Stimulated activated CD4-positive, alpha-beta T cell treated with anti-CD3 and anti-CD28 coated beads, Interleukin-15, amount 100 ng/mL, for 48 hours (primary cell): ENCODE measurements at regions not wholly inside any gene's neighbourhood (a gene's known extent, or its start where the extent isn't known, plus 50 kb on each side); places are given as distances from the start of the nearest gene placed in this dataset.
"Not testable (repeated sequence)": the region's sequence is repeated elsewhere in the genome, so short reads cannot be mapped to it uniquely, and the experiment has no call there.

Experiments used
- DNase-seq, 2 donors: peaks; one replicate each; pipeline ENCODE4 v3.0.0-alpha.2; 2020; ENCODE audit warnings: low read depth in 2 of 2

DNA sequence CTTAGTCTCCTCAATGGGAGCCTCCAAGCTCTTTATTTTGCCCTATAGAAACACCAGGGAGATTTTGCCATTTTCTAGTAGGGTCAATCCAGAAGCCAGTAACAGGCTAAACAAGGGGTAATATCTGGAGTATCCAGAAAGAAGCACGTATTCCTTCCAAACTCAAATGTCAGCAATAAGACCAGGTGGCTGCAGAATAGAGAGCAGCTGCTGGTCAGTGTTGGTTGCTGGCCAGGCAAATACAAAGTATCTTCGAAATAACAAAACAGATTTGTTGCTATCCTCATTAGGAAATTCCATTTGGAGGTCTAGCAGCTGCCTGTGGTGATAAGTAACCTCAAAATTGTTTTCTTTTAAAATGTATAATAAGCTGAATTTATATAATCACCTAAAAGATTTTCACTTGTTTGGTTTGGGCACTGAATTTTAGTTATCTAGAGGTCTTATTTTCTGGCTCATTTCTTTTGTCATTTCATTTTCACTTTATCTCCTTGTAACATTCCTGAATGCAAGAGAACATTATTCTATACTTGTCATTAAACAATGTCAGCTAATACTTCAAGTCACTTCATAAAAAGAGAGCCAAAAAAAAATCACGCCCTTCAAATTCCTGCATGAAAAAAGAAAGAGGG lies 320.6 kb downstream of the DTHD1 start:
- no peak for DNase-seq

DNA sequence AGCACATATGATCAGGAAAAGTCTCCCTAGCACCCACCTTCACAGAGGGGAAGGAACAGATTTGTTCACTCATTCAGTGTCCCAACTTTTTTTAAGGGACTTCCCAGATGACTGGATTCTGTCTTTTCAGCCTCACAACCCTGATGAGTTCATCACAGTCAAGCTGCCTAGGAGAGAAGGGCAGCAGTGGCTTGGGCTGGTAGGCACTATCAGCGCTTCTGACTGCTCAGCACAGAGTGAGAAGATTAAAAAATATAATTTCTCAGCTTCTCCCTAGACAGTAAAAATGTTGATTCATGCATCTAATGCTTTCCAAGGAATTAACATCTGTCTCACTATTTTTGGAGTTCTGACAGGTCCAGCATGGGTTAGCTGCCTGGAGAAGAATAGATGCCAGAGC lies 328.2 kb downstream of the DTHD1 start:
- no peak for DNase-seq

DNA sequence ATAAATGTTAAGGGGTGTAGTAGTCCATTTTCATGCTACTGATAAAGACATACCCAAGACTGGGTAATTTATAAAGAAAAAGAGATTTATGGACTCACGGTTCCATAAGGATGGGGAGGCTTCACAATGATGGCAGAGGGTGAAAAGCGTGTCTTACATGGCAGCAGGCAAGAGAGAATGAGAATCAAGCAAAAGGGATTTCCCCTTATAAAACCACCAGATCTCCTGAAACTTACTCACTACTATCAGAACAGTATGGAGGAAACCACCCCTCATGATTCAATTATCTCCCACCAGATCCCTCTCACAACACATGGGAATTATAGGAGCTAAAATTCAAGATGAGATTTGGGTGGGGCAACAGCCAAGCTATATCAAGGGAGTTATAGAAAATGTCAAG lies 329.2 kb downstream of the DTHD1 start:
- DNase-seq = no peak

DNA sequence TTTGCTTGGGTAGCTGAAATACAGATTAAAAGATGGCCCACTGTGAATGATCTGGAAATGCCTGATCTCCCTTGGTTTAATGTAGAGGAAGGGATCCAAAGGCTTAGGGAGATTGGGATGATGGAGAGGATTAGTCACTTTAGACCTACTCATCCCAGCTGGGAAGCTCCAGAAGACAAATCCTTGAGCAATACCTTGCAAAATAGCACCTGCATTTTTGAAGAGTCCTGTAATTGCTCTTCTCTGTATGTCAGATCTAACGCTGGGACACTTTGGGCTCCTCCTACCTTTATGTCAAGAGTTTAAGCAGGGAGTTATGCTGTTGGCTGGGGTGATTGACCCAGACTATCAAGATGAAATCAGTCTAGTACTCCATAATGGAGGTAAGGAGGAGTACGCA lies 331.7 kb downstream of the DTHD1 start:
- DNase-seq = not testable (repeated sequence)

DNA sequence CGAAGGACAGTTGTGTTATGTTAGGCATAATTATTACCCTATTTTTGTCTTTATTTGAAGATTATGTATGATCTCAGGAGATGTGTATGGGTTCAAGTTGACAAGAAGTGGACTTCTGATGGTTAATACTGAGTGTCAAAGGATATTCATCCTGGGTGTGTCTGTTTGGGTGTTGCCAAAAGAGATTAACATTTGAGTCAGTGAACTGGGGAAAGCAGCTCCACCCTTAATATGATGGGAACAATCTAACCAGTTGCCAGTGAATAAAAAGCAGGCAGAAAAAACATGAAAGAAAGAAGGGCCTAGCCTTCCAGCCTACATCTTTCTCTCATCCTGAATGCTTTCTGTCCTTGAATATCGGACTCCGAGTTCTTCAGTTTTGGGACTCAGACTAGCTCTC lies 332.6 kb downstream of the DTHD1 start:
- DNase-seq = no peak

DNA sequence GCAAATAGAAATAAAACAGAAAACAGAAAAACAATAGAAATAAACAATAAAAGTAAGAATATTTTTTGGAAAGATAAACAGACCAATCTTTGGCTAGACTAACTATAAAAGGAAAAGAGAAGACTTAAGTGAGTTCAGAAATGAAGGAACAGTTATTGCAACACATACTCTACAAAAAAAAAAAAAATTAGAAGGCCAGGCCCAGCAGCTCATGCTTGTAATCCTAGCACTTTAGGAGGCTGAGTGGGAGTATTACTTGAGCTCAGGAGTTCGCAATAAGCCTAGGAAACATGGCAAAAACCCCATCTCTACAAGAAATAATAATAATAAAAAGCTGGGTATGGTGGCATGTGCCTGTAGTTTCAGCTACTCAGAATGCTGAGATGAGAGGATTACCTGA lies 336.7 kb downstream of the DTHD1 start:
- no peak for DNase-seq

DNA sequence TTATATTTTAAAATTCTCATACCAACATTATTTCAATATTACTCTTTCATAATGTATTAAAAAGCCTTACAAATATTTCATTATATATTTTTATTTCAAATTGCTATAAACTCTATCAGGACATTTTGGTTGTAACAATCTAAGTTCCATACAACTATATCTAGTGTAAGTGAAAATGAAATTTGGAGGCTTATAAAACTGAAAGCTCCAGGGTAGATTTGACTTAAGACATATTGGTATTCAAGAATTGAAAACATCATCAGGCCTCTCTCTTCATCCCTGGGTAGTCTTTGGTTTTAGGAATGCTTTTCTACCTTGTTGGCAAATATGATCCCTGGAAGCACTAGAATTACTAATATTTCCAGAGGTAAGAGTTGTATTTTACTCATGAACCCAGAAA lies 342.6 kb downstream of the DTHD1 start:
- no peak for DNase-seq

DNA sequence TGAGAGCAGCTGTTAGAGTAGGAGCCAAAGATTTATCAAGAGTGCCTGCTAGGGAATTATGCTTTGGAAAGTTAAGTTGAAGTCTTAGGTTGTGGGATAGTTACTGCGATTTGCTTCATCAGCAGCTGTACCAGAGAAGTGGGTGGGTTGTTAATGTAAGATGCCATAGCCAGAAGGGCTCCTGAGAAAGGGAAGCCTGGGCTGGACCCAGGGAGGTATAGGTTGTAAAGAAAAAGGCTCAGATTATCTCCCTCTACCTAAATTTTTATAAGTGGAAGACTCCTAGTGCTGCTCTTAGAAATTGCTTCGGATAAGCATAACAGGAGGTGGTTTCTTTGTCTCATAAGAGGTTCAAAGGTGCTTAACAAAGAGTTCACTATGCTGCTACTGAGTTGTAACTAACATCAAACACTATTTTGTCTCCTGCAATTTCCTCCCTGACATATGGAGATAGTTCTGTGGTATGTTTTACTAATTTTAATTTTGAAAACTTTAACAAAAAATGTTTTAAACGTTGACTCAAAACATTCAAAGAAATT lies 356.9 kb downstream of the DTHD1 start:
- no peak for DNase-seq

DNA sequence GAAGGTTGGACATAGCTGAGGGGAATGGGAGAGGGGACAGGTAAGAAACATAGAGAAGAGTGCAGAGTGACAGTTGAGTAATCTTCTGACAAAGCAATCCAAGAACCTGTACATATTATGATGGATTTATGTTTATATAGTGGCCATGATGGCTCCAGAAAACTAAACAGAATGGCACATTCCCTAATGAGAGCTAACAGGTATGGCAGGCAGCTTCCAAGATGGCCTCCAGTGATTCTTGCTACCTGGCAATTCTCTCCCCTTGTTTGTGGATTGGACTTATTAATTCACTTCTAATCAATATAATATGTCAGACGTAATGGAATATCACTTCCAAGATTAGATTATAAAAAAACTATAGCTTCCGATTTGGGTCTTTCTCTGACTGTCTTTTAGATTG lies 359.5 kb downstream of the DTHD1 start:
- no peak for DNase-seq

DNA sequence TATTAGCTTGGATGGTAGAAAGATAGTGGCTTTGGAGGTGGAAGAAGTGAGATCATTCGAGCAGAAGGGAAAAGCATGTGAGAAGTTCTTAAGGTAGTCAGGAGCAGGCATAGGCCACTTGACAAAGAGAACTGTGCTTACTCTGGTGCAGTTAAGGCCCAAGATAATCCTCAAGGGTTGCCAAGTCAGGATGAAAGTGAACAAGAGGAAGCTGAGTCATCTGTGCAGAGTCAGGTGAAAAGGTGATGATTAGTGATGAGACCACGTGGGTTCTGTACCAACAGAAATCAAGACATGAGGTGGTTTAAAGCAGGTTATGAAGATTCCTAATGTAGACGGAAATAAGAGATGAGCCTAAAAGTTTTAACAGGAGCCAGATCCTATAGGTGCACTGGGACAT lies 369.8 kb downstream of the DTHD1 start:
- DNase-seq = no peak

DNA sequence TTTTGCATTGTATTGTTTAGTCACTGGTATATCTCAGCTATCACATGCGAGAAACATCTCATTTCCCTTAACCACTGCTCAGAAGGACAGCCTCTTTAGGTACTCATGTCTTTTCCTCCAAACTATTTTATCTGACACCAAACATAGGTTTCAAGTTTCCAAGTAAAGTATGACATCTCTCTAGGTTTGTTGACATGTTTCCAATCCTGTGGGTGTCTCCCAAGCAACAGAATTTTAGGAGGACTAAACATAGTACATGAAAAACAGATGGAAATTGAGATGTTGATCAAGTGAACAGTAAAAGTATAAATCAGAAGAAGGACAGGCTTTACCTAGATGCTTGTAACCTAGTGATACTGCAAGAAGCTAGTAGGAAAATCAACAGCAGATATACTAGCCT lies 371.4 kb downstream of the DTHD1 start:
- no peak for DNase-seq

DNA sequence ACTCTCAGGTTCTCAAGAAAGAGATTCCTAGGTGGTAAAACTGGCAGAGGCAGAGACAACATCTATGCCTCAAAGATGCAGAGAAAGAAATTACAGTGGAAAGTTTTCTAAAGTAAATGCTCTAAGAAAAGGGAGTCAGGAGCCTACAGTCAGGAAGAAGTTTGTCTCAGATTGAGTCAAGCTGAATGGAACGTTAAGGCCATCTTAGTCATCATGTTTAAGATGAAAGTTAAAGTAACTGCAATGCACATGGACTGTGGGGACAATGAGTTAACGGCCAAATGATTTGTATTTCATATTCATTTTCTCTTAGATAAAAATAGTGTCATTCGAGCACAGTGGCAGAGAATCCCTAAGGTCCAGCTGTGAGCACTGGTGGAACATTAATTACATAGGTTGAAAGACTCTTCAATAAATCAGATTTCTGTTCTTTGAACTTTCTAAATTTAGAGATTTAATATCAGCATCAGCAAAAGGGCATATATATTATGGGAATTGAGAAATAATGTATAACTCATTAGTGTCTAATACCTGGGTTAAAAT lies 384.6 kb downstream of the DTHD1 start:
- no peak for DNase-seq

DNA sequence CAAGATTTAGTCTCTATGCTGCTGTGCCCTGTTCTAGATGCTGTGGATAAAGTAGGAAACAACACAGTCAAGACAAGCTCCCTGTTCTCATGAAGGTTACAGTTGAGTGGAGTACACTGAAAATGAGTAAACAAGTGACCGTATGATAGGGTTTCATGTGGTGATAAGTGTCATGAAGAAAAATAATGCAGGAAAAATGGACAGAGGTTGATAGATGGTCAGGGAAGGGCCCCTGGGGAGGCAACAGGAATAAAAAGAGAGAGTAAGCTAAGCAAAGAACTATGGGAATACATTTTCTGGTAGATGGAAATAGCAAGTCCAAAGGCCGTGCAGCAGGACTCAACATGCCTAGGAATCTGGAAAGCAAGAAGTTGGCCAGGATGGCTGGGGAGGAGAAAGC lies 394.0 kb downstream of the DTHD1 start:
- DNase-seq = no peak

DNA sequence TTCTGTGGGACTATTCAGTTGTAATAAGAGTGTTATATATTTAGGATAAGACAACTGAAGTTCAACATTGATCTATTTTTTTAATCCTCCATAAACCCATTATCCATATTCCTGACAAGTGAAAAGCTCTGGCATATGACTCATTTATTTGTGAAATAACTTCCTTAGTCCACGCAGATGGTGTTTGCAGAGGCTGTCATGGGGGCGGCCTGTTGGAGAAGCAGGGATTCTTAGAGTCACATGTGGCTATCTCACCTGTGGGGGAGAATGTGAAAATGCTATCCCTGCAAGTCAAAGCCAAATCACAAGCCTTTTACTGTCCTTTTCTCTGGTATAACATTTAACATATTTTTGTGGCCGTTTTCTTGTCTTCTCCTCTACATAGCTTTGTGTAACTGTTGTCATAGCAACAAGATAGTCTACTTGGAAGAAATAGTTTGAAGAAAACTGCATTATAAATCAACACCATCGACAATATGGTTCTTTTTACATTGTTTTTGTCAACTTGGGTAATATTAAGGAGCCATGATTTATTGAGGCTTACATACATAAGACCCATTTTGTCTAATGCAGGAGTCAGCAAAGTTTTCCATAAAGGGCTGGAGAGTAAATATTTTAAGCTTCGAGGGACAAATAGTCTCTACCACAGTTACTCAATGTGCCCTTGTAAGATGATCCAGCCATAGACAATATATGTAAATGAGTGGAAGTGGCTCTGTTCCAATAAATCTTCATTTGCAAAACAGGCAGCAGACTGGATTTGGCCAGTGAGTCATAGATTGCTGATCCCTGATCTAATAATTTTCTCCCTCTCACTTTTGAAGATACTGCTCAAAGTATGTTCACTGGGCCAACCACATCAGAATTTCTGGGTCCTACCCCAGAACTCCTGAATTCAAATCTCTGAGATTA lies 395.0 kb downstream of the DTHD1 start:
- no peak for DNase-seq

DNA sequence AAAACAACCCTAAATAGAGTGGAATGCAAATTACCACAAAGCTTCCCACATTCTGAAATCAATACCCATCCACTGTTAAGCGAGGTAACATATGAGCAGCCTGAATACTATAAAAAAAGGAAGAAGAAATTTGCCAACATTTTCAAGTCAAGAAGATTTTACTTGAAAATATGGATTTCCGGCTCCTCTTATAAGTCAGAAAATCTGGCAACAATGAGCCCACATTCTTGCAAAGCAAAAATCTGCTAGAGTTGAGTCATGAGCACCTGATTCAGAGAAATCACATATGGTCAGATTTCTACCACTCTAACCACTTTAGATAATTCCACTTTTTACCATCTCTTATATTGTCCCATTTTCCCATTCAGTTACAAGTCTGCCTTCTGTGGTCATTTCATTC lies 395.7 kb downstream of the DTHD1 start:
- DNase-seq = no peak

DNA sequence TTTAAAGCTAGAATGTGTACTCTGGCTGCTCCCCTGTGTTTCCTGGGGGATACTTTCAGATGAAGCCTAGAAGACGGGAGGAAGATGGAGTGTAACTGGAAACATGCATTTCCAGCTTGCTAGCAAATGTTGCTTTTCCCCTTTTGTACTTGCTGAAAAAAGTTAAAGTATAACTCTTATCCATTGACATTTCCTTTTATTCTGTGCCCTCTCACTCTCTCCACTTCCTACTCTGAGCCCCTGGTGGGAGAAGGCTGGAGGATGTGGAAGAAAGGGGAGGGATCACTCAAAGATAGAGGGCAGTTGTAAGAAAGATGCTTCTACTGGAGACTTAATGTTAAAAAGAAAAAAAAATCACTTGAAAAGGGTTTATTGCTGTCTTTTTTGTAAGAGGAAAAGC lies 396.5 kb downstream of the DTHD1 start:
- DNase-seq = no peak

DNA sequence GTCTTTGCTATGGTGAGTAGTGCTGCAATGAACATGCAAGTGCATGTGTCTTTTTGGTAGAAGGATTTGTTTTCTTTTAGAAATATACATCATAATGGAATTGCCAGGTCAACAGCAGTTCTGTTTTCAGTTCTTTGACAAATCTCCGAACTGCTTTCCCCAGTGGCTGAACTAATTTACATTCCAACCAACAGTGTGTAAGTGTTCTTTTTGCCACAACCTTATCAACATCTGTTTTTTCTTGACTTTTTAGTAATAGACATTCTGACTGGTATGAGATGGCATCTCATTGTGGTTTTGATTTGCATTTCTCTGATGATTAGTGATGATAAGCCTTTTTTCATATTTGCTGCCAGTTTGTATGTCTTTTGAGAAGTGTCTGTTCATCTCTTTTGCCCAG lies 406.3 kb downstream of the DTHD1 start:
- no peak for DNase-seq

DNA sequence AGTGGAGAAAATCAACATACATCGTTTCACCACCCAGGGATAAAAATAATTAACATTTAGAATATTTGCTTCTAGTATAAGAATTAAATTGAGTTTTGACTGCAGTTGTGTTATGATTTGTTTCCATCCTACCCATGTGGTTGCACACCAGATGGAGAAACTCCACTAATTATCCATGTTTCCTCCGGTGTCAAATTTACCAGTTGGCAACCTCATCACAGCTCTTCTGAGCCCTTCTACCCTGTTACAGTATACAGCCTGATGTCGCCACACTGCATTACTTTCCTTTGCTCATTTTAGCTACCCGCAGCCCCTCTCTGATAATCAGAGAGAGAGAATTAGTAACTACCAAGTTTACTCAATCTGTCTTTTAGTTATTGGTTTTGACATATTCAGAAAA lies 411.2 kb downstream of the DTHD1 start:
- DNase-seq = no peak

DNA sequence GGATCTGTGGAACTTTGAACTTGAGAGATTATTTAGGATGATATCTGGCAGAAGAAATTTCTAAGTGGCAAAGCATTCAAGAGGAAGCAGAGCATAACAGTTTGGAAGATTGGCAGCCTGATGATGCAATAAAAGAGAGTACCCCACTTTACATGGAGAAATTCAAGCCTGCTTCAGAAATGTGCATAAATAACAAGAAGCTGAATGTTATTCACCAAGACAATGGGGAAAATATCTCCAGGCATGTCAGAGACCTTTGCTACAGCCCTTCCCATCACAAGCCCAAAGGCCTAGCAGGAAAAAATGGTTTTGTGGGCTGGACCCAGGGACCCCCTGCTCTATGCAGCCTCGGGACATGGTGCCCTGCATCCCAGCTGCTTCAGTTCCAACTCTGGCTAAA lies 420.8 kb downstream of the DTHD1 start:
- no peak for DNase-seq

DNA sequence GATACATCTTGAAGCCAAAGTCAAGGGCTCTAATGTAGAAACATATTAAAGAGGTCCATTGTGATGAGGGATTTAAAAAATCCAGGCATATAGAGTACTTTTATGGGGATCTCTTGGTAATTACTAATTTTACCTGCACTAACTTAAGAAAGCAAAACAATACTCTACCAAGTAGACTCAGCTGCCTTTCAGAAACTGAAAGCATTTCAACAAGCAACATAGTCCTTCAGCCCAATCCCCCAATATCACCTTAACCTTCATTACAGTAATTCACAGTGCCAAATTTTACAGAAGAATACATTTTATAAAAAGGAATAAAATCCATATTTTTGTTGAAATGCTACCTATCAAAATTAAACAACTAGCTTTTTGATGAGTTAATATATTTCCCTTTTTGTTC lies 422.9 kb downstream of the DTHD1 start:
- no peak for DNase-seq

DNA sequence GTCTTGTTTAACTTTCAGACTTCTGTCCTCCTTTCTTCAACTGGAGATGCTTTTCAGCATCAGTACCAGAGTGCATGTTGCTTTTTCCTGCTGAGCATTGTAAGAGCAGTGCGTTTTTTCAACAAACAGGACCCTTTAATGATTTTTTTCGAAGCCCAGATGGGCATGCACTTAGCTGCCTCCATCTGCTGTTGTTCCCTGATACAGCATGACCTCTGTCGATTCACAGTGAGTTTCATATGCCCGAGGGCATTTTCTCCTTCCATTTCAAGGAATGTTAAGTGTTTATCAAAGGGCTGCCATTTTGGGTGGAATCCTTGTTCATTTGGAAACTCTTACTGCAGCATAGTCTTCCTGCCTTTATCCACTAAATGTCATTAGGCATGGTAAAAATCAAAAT lies 428.6 kb downstream of the DTHD1 start:
- DNase-seq = no peak

DNA sequence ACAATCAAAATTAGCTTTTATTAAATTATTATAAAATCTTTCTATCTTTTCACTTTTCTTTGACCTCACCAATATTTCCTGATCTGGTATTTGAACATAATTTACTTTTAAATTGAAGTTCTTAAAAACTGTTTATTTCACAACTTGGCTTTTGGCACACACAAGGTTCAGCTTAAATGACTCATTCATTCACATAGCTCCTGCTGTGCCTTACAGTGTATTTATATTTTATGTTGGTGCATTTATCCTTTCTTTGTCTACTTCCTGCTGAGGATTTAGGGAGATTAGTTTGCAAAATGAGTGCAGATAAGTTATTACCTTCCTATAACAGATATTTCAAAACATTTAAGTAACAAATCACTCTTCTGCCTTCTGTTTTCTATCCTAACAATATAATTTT lies 430.6 kb downstream of the DTHD1 start:
- no peak for DNase-seq

DNA sequence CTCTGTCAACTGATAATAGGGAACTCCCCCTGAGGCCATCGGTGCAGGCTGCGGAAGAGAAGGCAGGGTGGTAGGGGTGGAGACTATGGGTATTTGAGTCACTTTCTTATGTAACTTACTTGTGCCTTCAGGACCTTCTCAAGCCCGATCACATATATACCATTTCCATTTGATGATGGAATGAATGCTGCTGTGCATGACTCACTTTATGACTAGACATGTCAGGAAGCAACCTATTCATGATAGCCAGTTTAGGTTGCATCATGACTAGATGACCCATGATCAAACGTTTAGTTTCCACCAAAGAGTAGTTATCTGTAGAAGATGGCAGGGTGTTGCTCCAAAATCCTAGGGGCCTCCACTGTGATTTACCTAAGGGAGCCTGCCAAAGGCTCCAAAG lies 435.5 kb downstream of the DTHD1 start:
- DNase-seq = no peak
